ENCODE measurements at regions not wholly inside any gene's neighbourhood (a gene's known extent, or its start where the extent isn't known, plus 50 kb on each side); places are given as distances from the start of the nearest gene placed in this dataset.

GRCh38 chr16:66044089-66044488, 322.4 kb upstream of the CDH5 start:
- Histone ChIP-seq H3K4me1 (ENCODE audit: insufficient read depth, low read length) (no peaks in the 10 kb centered on the region), H3K9ac (ENCODE audit: insufficient read depth, low read depth, low read length) (no peak overlapping the region), H3K27me3 (ENCODE audit: control insufficient read depth in 1 of 2, insufficient read depth in 2 of 2, low read length in 2 of 2) (no peaks in the 10 kb centered on the region), H3K9me3 (ENCODE audit: low read length) (no peaks in the 10 kb centered on the region), H3K4me3 (replicated peaks in 1 of 3; ENCODE audit: insufficient read depth in 1 of 3, low read depth in 2 of 3, low read length in 3 of 3) (no peak overlapping the region), H4K20me1 (ENCODE audit: insufficient read depth, low read length) (no peaks in the 10 kb centered on the region), H3K79me2 (ENCODE audit: insufficient read depth, low read length) (no peaks in the 10 kb centered on the region), H3K27ac (ENCODE audit: extremely low read length, insufficient read depth, low read length) (no peak overlapping the region), H3K36me3 (replicated peaks in 1 of 2; ENCODE audit: control insufficient read depth in 1 of 2, insufficient read depth in 2 of 2, low read length in 2 of 2) (no peaks in the 10 kb centered on the region), H3K4me2 (ENCODE audit: low read depth, low read length) (no peak overlapping the region), H2AFZ (ENCODE audit: low read length) (no peak overlapping the region)
- DNase-seq (ENCODE audit: low spot score): no peak
- ChIA-PET POLR2A (no interaction called here), CTCF (ENCODE audit: low intra/inter-chr PET ratio, low total read pairs) (no interaction called here)
- BruUV-seq (replicated peaks): no TSS peak
- intact Hi-C loops (cut with micrococcal nuclease; ENCODE audit: unreplicated experiment) (no loop called here), in situ Hi-C loops (cut with HindIII; ENCODE audit: extremely low pct_ligation_motif_present, low pct_unique_long_range_greater_than_20kb) (no loop called here)
- TF ChIP-seq ZNF850 (CRISPR knock-in tag; conservative IDR thresholded peaks at IDR 0.05): no peak
- no peak for TF ChIP-seq YEATS4 (CRISPR knock-in tag; IDR thresholded peaks at IDR 0.05; ENCODE audit: borderline replicate concordance)
- no peak for TF ChIP-seq ZKSCAN8 (CRISPR knock-in tag; IDR thresholded peaks at IDR 0.05; ENCODE audit: borderline replicate concordance)
- TF ChIP-seq HMGA1 (CRISPR knock-in tag; conservative IDR thresholded peaks at IDR 0.05): no peak
- no peak for TF ChIP-seq ZNF180 (CRISPR knock-in tag; IDR thresholded peaks at IDR 0.05; ENCODE audit: borderline replicate concordance, low read depth)
- TF ChIP-seq HMGXB3 (CRISPR knock-in tag; IDR thresholded peaks at IDR 0.05; ENCODE audit: borderline replicate concordance): no peak
- no peak for TF ChIP-seq ARID3A (IDR thresholded peaks at IDR 0.05; ENCODE audit: low read depth, low read length)
- TF ChIP-seq ZNF773 (CRISPR knock-in tag; IDR thresholded peaks at IDR 0.05; ENCODE audit: borderline replicate concordance): no peak
- TF ChIP-seq HES4 (CRISPR knock-in tag; IDR thresholded peaks at IDR 0.05; ENCODE audit: borderline replicate concordance): no peak
- TF ChIP-seq HINFP (CRISPR knock-in tag; IDR thresholded peaks at IDR 0.05; ENCODE audit: low read depth): no peak
- TF ChIP-seq ZBTB33 (CRISPR knock-in tag; IDR thresholded peaks at IDR 0.05): no peak
- TF ChIP-seq PHF5A (CRISPR knock-in tag; IDR thresholded peaks at IDR 0.05; ENCODE audit: low read depth, unreplicated experiment): no peak
- no peak for TF ChIP-seq KMT2B (CRISPR knock-in tag; IDR thresholded peaks at IDR 0.05)
- TF ChIP-seq MAF1 (CRISPR knock-in tag; IDR thresholded peaks at IDR 0.05; ENCODE audit: borderline replicate concordance): no peak
- 2% methylated on average over 3 of the region's 3 CpGs for WGBS (ENCODE audit: low lambda C conversion rate)
- ATAC-seq: no peak
- FAIRE-seq: no peak
